WTC11 (cell line): ENCODE measurements at regions not wholly inside any gene's neighbourhood (a gene's known extent, or its start where the extent isn't known, plus 50 kb on each side); places are given as distances from the start of the nearest gene placed in this dataset.

ENCODE experiments used
- ATAC-seq: fragments of 200-7000 bp; cut with Tn5 transposase; 2 replicates; pipeline ENCODE4 v1.10.0; 2021; ENCODE audit warnings: mild to moderate bottlenecking, moderate library complexity
- CTCF ChIA-PET: fragments of 300-600 bp; sonication (Branson Sonifier 250); formaldehyde crosslinking; loops from one replicate; lab custom pipeline; 2021; ENCODE audit warnings: antibody characterized with exemption; lab: Charles Lee
- POLR2A ChIA-PET: fragments of 350-600 bp; sonication (Branson Sonifier 250); formaldehyde crosslinking; loops from one replicate; lab custom pipeline; 2021; ENCODE audit warnings: antibody characterized with exemption; lab: Charles Lee
- DNase-seq: peaks from one replicate; pipeline ENCODE4 v3.0.0; 2021; ENCODE audit warnings: low spot score
- H3K27ac Mint-ChIP-seq: 2 replicates; pipeline ENCODE4 v1.8.0; 2021; ENCODE audit warnings: mixed read lengths
- H3K27me3 Mint-ChIP-seq: 2 replicates; pipeline ENCODE4 v1.8.0; 2021; ENCODE audit warnings: low read depth, mild to moderate bottlenecking, moderate library complexity, mixed read lengths
- H3K36me3 Mint-ChIP-seq: 2 replicates; pipeline ENCODE4 v1.8.0; 2021; ENCODE audit warnings: mixed read lengths
- H3K4me1 Mint-ChIP-seq: 2 replicates; pipeline ENCODE4 v1.8.0; 2022; ENCODE audit warnings: mixed read lengths
- H3K4me3 Mint-ChIP-seq: 2 replicates; pipeline ENCODE4 v1.8.0; 2021; ENCODE audit warnings: mild to moderate bottlenecking, moderate library complexity, mixed read lengths
- H3K9me3 Mint-ChIP-seq: 2 replicates; pipeline ENCODE4 v1.8.0; 2021; ENCODE audit warnings: mixed read lengths
- CREM ChIP-seq: sonication (generic); formaldehyde crosslinking; IDR thresholded peaks from 2 replicates; pipeline ENCODE4 v1.8.1; 2022; ENCODE audit warnings: mild to moderate bottlenecking, missing genetic modification reagents, moderate library complexity
- CTCF ChIP-seq: fragments of 200-600 bp; IDR thresholded peaks from 2 replicates; pipeline ENCODE4 v1.8.0; 2022; ENCODE audit warnings: antibody characterized with exemption
- ELF4 ChIP-seq: sonication (generic); formaldehyde crosslinking; IDR thresholded peaks from 2 replicates; pipeline ENCODE4 v1.8.1; 2022; ENCODE audit warnings: low read depth, mild to moderate bottlenecking, moderate library complexity, missing genetic modification reagents
- EMX1 ChIP-seq: fragments of 250-450 bp; sonication (Bioruptor Pico); IDR thresholded peaks from 2 replicates; pipeline ENCODE4 v1.8.0; 2021; ENCODE audit warnings: mild to moderate bottlenecking
- JUN ChIP-seq: sonication (generic); formaldehyde crosslinking; IDR thresholded peaks from 2 replicates; pipeline ENCODE4 v1.8.0; 2023; ENCODE audit warnings: mild to moderate bottlenecking, missing genetic modification reagents
- MYBL2 ChIP-seq: sonication (generic); formaldehyde crosslinking; IDR thresholded peaks from 2 replicates; pipeline ENCODE4 v1.8.1; 2023; ENCODE audit warnings: mild to moderate bottlenecking, moderate library complexity, missing genetic modification reagents
- PRRX2 ChIP-seq: fragments of 250-450 bp; sonication (Bioruptor Pico); IDR thresholded peaks from 2 replicates; pipeline ENCODE4 v1.8.0; 2021; ENCODE audit warnings: mild to moderate bottlenecking
- SOX15 ChIP-seq: fragments of 250-450 bp; sonication (Bioruptor Pico); IDR thresholded peaks from 2 replicates; pipeline ENCODE4 v1.9.0; 2021; ENCODE audit warnings: mild to moderate bottlenecking
- TCF7 ChIP-seq: sonication (generic); formaldehyde crosslinking; IDR thresholded peaks from 2 replicates; pipeline ENCODE4 v1.8.0; 2022; ENCODE audit warnings: mild to moderate bottlenecking, low read depth, missing genetic modification reagents, moderate library complexity
- TEAD1 ChIP-seq: sonication (generic); formaldehyde crosslinking; IDR thresholded peaks from 2 replicates; pipeline ENCODE4 v1.8.0; 2022; ENCODE audit warnings: mild to moderate bottlenecking, missing genetic modification reagents
- ZBTB21 ChIP-seq: sonication (generic); formaldehyde crosslinking; IDR thresholded peaks from 2 replicates; pipeline ENCODE4 v1.8.1; 2023; ENCODE audit warnings: mild to moderate bottlenecking, missing genetic modification reagents, borderline replicate concordance
- ZNF423 ChIP-seq: fragments of 250-450 bp; sonication (Bioruptor Pico); IDR thresholded peaks from 2 replicates; pipeline ENCODE4 v2.1.2; 2022; ENCODE audit warnings: mild to moderate bottlenecking, moderate library complexity
- TF ChIP-seq, protein P1 (sequence below): sonication (generic); formaldehyde crosslinking; IDR thresholded peaks from 2 replicates; pipeline ENCODE4 v1.8.0; 2022; ENCODE audit warnings: mild to moderate bottlenecking, missing genetic modification reagents
- TF ChIP-seq, protein P2 (sequence below): sonication (generic); formaldehyde crosslinking; IDR thresholded peaks from 2 replicates; pipeline ENCODE4 v1.8.1; 2022; ENCODE audit warnings: low read depth, mild to moderate bottlenecking, moderate library complexity, missing genetic modification reagents, borderline replicate concordance
- TF ChIP-seq, protein P3 (sequence below): fragments of 250-450 bp; sonication (Bioruptor Pico); conservative IDR thresholded peaks from 2 replicates; pipeline ENCODE4 v1.9.0; 2021; ENCODE audit warnings: mild to moderate bottlenecking
- TF ChIP-seq, protein P4 (sequence below): sonication (generic); formaldehyde crosslinking; conservative IDR thresholded peaks from 2 replicates; pipeline ENCODE4 v1.8.1; 2023; ENCODE audit warnings: mild to moderate bottlenecking, low read depth, missing genetic modification reagents, moderate library complexity

DNA sequence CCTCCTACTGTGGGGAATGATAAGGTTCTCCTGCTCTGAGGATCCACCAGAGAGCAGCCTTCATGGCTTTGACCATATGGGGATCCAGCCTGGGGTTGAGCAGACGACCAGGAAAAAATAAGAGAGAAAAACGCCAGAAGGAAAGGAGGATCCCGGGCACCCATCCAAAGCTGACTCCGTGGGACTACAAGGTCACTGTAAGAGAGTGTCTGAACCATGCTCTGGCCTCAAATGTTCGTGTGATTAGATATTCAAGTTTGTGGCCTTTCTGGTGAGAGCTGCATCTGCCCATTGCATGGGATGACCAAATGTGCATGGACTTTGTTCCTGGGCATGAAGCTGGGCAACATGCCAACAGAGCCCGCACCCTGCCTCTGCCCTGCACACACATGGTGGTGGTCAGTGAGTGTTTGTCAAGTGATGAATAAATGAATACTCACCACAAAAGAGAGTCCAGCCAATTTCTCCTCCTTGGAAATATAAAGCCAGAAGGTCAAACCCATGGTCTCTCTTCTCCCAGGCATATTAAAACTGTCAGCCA lies 346.0 kb upstream of the GATB start (continued):
- TF ChIP-seq, protein P1, sequence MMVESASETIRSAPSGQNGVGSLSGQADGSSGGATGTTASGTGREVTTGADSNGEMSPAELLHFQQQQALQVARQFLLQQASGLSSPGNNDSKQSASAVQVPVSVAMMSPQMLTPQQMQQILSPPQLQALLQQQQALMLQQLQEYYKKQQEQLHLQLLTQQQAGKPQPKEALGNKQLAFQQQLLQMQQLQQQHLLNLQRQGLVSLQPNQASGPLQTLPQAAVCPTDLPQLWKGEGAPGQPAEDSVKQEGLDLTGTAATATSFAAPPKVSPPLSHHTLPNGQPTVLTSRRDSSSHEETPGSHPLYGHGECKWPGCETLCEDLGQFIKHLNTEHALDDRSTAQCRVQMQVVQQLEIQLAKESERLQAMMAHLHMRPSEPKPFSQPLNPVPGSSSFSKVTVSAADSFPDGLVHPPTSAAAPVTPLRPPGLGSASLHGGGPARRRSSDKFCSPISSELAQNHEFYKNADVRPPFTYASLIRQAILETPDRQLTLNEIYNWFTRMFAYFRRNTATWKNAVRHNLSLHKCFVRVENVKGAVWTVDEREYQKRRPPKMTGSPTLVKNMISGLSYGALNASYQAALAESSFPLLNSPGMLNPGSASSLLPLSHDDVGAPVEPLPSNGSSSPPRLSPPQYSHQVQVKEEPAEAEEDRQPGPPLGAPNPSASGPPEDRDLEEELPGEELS (CRISPR knock-in tag): no peak
- TF ChIP-seq JUN (no peak), MYBL2 (CRISPR knock-in tag) (no peak), PRRX2 (CRISPR knock-in tag) (no peak), SOX15 (no peak), ZBTB21 (no peak), ELF4 (no peak), CREM (CRISPR knock-in tag) (no peak), TEAD1 (CRISPR knock-in tag) (no peak)
- TF ChIP-seq, all 79 proteins: peak for 0

DNA sequence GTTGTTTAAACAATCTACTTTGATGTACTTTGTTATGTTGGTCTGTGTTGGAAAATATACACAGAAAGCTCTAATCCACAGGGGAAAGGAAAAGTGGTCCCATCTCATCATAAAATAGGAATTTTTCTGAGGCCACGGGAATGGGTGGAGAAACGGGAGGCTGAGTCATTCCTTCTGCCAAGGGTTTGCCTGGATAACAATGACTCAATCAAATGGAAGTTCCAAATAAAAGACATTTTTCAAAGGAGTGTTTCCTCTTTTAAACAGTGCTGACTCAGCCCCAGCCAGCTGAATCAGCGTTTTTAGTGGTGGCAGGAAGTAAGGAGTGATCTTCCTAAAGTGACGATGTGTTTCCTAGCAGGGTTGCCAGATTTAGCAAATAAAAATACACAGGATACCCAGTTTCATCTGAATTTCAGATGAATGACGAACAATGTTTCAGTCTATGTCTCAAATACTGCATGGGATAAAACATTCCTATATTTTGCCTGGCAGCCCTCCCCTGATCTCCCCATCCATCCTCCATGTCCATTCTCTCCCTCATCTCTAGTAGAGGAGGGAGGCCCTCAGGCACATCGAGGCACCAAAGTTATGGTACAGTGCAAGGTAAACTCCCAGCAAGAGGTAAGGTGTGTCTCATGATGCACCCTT lies 345.4 kb upstream of the GATB start:
- TF ChIP-seq ZBTB21 (no peak), TCF7 (CRISPR knock-in tag) (no peak), CTCF (no peak), ZNF423 (CRISPR knock-in tag) (no peak), SOX15 (no peak), TEAD1 (CRISPR knock-in tag) (no peak), EMX1 (CRISPR knock-in tag) (no peak)
- TF ChIP-seq, protein P2, sequence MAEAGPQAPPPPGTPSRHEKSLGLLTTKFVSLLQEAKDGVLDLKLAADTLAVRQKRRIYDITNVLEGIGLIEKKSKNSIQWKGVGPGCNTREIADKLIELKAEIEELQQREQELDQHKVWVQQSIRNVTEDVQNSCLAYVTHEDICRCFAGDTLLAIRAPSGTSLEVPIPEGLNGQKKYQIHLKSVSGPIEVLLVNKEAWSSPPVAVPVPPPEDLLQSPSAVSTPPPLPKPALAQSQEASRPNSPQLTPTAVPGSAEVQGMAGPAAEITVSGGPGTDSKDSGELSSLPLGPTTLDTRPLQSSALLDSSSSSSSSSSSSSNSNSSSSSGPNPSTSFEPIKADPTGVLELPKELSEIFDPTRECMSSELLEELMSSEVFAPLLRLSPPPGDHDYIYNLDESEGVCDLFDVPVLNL (CRISPR knock-in tag): no peak
- TF ChIP-seq, protein P3, sequence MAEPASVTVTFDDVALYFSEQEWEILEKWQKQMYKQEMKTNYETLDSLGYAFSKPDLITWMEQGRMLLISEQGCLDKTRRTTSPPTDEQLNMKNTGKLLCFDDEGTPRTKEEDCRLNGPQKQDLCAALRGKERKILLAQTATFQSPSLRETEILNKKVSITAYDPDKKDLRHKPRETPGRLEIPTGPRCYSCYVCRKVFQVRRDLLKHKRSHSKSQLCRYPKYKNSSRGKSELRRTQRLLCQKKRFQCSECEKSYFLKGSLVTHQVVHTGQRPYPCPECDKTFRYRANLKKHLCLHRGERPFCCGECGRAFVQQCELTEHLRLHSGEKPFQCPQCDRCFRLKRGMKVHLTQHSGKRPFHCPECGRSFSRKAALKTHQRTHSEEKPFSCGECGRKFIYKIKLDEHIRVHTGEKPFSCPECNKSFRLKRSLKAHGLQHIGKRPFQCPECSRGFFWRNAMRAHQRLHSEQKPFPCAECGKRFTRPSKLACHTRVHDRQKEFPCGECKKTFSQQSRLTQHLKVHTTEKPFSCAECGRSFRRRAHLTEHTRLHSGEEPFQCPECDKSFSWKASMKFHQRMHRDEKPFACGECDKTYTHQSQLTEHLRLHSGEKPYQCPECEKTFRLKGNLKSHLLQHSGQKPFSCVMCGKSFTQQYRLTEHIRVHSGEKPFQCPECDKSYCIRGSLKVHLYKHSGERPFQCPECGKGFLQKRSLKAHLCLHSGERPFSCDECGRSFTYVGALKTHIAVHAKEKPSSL (CRISPR knock-in tag): no peak
- TF ChIP-seq, protein P4, sequence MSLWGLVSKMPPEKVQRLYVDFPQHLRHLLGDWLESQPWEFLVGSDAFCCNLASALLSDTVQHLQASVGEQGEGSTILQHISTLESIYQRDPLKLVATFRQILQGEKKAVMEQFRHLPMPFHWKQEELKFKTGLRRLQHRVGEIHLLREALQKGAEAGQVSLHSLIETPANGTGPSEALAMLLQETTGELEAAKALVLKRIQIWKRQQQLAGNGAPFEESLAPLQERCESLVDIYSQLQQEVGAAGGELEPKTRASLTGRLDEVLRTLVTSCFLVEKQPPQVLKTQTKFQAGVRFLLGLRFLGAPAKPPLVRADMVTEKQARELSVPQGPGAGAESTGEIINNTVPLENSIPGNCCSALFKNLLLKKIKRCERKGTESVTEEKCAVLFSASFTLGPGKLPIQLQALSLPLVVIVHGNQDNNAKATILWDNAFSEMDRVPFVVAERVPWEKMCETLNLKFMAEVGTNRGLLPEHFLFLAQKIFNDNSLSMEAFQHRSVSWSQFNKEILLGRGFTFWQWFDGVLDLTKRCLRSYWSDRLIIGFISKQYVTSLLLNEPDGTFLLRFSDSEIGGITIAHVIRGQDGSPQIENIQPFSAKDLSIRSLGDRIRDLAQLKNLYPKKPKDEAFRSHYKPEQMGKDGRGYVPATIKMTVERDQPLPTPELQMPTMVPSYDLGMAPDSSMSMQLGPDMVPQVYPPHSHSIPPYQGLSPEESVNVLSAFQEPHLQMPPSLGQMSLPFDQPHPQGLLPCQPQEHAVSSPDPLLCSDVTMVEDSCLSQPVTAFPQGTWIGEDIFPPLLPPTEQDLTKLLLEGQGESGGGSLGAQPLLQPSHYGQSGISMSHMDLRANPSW: no peak
- no peaks in the 10 kb centered on the region for H3K27me3 Mint-ChIP-seq
- H3K4me1 Mint-ChIP-seq: peaks cover 21% of the 10 kb centered on the region
- ATAC-seq (no peak), DNase-seq (no peak)
- no peaks in the 10 kb centered on the region for H3K9me3 Mint-ChIP-seq
- no peak overlapping the region for H3K27ac Mint-ChIP-seq
- ChIA-PET POLR2A (no interaction called here), CTCF (no interaction called here)
- no peak overlapping the region for H3K4me3 Mint-ChIP-seq
- H3K36me3 Mint-ChIP-seq: no peaks in the 10 kb centered on the region
